CD4-positive, alpha-beta memory T cell (primary cell): ENCODE measurements at regions not wholly inside any gene's neighbourhood (a gene's known extent, or its start where the extent isn't known, plus 50 kb on each side); places are given as distances from the start of the nearest gene placed in this dataset.

ENCODE experiments used
- CTCF ChIA-PET: fragments of 350-600 bp; sonication (Branson Sonifier 250); formaldehyde crosslinking; loops from one replicate; lab custom pipeline; 2021; ENCODE audit warnings: inconsistent platforms; ENCODE audit not compliant: partially characterized antibody; lab: Charles Lee
- POLR2A ChIA-PET: fragments of 350-600 bp; sonication (Branson Sonifier 250); formaldehyde crosslinking; loops from one replicate; lab custom pipeline; 2021; ENCODE audit not compliant: partially characterized antibody; lab: Charles Lee
- DNase-seq, 5 donors: peaks; one replicate each; pipeline versions ENCODE4 v3.0.0 to v3.0.0-alpha.2; 2020 to 2022; ENCODE audit warnings: mixed read lengths in 1 of 5
- H3K27ac ChIP-seq: one replicate; pipeline ENCODE4 v1.7.0; 2013; ENCODE audit warnings: low read depth, low read length
- H3K27me3 ChIP-seq: 2 replicates; pipeline ENCODE4 v1.7.0; 2013; ENCODE audit warnings: mild to moderate bottlenecking, low read length, moderate library complexity; ENCODE audit not compliant: insufficient read depth
- H3K36me3 ChIP-seq: 2 replicates; pipeline ENCODE4 v1.7.0; 2013; ENCODE audit warnings: mild to moderate bottlenecking, low read length, moderate library complexity; ENCODE audit not compliant: insufficient read depth
- H3K4me1 ChIP-seq: 2 replicates; pipeline ENCODE4 v1.7.0; 2013; ENCODE audit warnings: mild to moderate bottlenecking, low read length, moderate library complexity; ENCODE audit not compliant: insufficient read depth
- H3K4me3 ChIP-seq, 2 donors: one replicate each; pipeline ENCODE4 v1.7.0; 2013; ENCODE audit warnings: low read length in 2 of 2, mild to moderate bottlenecking in 1 of 2
- H3K9me3 ChIP-seq, 2 donors: one replicate each; pipeline ENCODE4 v1.7.0; 2013; ENCODE audit warnings: low read length in 2 of 2, control low read depth in 1 of 2; ENCODE audit not compliant: control insufficient read depth in 1 of 2
- H3K27ac Mint-ChIP-seq, 7 donors: one replicate each; pipeline ENCODE4 v1.8.0; 2020 to 2021; ENCODE audit warnings: mixed read lengths in 7 of 7, mild to moderate bottlenecking in 6 of 7, inconsistent platforms in 3 of 7, moderate library complexity in 3 of 7
- H3K27me3 Mint-ChIP-seq, 2 donors: one replicate each; pipeline ENCODE4 v1.8.0; 2020 to 2021; ENCODE audit warnings: mixed read lengths in 2 of 2
- H3K36me3 Mint-ChIP-seq, 2 donors: one replicate each; pipeline ENCODE4 v1.8.0; 2020 to 2021; ENCODE audit warnings: mixed read lengths in 2 of 2, inconsistent platforms in 1 of 2, mild to moderate bottlenecking in 1 of 2
- H3K4me1 Mint-ChIP-seq, 4 donors: one replicate each; pipeline ENCODE4 v1.8.0; 2020 to 2021; ENCODE audit warnings: mixed read lengths in 4 of 4, mild to moderate bottlenecking in 1 of 4
- H3K4me3 Mint-ChIP-seq, 8 donors: one replicate each; pipeline ENCODE4 v1.8.0; 2020 to 2021; ENCODE audit warnings: mixed read lengths in 8 of 8, mild to moderate bottlenecking in 7 of 8, moderate library complexity in 6 of 8, inconsistent platforms in 3 of 8
- H3K9me3 Mint-ChIP-seq, 8 donors: one replicate each; pipeline ENCODE4 v1.8.0; 2020 to 2021; ENCODE audit warnings: mixed read lengths in 8 of 8, mild to moderate bottlenecking in 5 of 8, inconsistent platforms in 3 of 8, moderate library complexity in 1 of 8
- intact Hi-C: fragments of 100-400 bp; cut with micrococcal nuclease; formaldehyde crosslinking; loops from one replicate; pipeline ENCODE4 v1.15.1; 2023

DNA sequence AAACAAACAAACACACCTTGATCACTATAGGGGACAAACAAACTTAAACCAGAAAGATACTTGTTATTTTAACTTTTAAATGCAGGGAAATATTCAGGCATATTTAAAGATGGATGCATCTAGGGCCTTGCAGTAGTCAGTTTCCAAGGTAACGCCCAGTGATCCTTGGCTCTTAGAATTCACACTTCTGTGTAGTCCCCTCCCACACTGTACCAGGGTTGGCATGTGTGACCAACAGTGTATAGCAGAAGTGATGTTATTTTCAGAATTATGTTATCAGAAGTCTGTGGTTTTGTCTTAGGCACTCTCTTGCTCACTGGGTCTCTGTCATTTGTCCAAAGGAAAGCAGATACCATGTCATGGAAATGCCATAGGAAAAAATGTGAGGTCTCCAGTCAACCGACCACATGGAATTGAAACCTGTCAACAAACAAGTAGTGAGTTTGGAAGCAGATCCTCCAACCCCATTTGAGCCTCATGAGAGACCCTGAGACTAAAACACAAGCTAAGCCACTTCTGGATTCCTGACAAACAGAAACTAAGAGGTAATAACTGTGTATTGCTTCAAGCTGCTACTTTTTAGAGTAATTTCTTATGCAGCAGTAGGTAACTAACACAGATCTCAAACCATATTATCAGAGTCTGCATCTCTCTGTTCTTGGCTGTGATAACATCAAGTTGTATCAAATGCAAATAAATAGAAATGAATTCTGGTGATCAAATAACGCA, 670.3 kb downstream of the KCTD8 start:
- Histone ChIP-seq H3K36me3 (no peaks in the 10 kb centered on the region), H3K9me3 (no peaks in the 10 kb centered on the region), H3K4me1 (no peaks in the 10 kb centered on the region), H3K27me3 (no peaks in the 10 kb centered on the region), H3K27ac (no peak overlapping the region), H3K4me3 (no peak overlapping the region)
- ChIA-PET CTCF (no interaction called here), POLR2A (no interaction called here)
- DNase-seq, result no peak
- H3K9me3 Mint-ChIP-seq, result peaks cover 0 to 10% (median 2%) of the 10 kb centered on the region in 8 donors
- H3K27me3 Mint-ChIP-seq, result no peaks in the 10 kb centered on the region
- peak overlapping the region in 1 of 8 donors; percentile 1 for H3K4me3 Mint-ChIP-seq
- no peaks in the 10 kb centered on the region for H3K4me1 Mint-ChIP-seq
- intact Hi-C loops, result no loop called here
- no peak overlapping the region for H3K27ac Mint-ChIP-seq
- H3K36me3 Mint-ChIP-seq, result no peaks in the 10 kb centered on the region

DNA sequence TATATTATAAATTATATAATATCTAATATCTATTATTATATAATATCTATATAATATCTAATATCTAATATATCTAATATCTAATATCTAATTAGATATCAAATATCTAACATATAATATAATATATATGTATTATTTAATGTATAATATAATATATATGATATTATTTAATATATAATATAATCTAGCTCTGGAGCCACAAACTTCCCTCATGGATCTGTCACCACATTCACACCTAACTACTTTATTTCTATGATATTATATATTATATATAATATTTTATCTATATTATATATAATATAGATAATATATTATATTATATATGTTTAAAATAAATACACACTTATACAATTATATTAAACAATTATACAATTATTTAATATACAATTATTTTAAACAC, 667.5 kb downstream of the KCTD8 start:
- H3K27ac ChIP-seq, result no peak overlapping the region
- ChIA-PET CTCF (no interaction called here), POLR2A (no interaction called here)
- H3K27ac Mint-ChIP-seq, result no peak overlapping the region
- H3K36me3 ChIP-seq, result no peaks in the 10 kb centered on the region
- no peaks in the 10 kb centered on the region for H3K27me3 Mint-ChIP-seq
- H3K9me3 Mint-ChIP-seq, result peaks cover 0 to 13% (median 5%) of the 10 kb centered on the region in 8 donors
- H3K4me3 Mint-ChIP-seq, result no peak overlapping the region
- no peaks in the 10 kb centered on the region for H3K27me3 ChIP-seq
- no peaks in the 10 kb centered on the region for H3K4me1 ChIP-seq
- no peak overlapping the region for H3K4me3 ChIP-seq
- no peaks in the 10 kb centered on the region for H3K4me1 Mint-ChIP-seq
- intact Hi-C loops, result no loop called here
- no peak for DNase-seq
- no peaks in the 10 kb centered on the region for H3K36me3 Mint-ChIP-seq
- no peaks in the 10 kb centered on the region for H3K9me3 ChIP-seq

- CTCF ChIA-PET, result no interaction called here
These were observed 666.2 kb downstream of the KCTD8 start for GRCh38 chr4:43782391-43782790.

GRCh38 chr4:43816116-43816515, 632.5 kb downstream of the KCTD8 start:
- ChIA-PET POLR2A (no interaction called here), CTCF (no interaction called here)
- no peaks in the 10 kb centered on the region for H3K4me1 ChIP-seq
- intact Hi-C loops, result no loop called here
- no peaks in the 10 kb centered on the region for H3K4me1 Mint-ChIP-seq
- no peaks in the 10 kb centered on the region for H3K27me3 Mint-ChIP-seq
- H3K27ac Mint-ChIP-seq, result no peak overlapping the region
- H3K9me3 ChIP-seq, result no peaks in the 10 kb centered on the region
- no peak for DNase-seq
- no peak overlapping the region for H3K4me3 ChIP-seq
- no peaks in the 10 kb centered on the region for H3K36me3 Mint-ChIP-seq
- no peak overlapping the region for H3K27ac ChIP-seq
- no peak overlapping the region for H3K4me3 Mint-ChIP-seq
- no peaks in the 10 kb centered on the region for H3K27me3 ChIP-seq
- no peaks in the 10 kb centered on the region for H3K36me3 ChIP-seq
- peaks cover 0 to 24% (median 14%) of the 10 kb centered on the region in 8 donors for H3K9me3 Mint-ChIP-seq

More at GRCh38 chr4:43782391-43782790, 666.2 kb downstream of the KCTD8 start:
- H3K27ac Mint-ChIP-seq, result no peak overlapping the region
- H3K36me3 Mint-ChIP-seq, result no peaks in the 10 kb centered on the region
- no peaks in the 10 kb centered on the region for H3K27me3 Mint-ChIP-seq
- H3K36me3 ChIP-seq, result no peaks in the 10 kb centered on the region
- no peak overlapping the region for H3K4me3 Mint-ChIP-seq
- POLR2A ChIA-PET, result no interaction called here
- H3K4me1 Mint-ChIP-seq, result no peaks in the 10 kb centered on the region
- no peaks in the 10 kb centered on the region for H3K27me3 ChIP-seq
- intact Hi-C loops, result no loop called here
- peaks cover 0 to 19% (median 6%) of the 10 kb centered on the region in 8 donors for H3K9me3 Mint-ChIP-seq
- DNase-seq, result no peak
- no peaks in the 10 kb centered on the region for H3K9me3 ChIP-seq
- H3K27ac ChIP-seq, result no peak overlapping the region
- H3K4me3 ChIP-seq, result no peak overlapping the region
- H3K4me1 ChIP-seq, result no peaks in the 10 kb centered on the region

DNA sequence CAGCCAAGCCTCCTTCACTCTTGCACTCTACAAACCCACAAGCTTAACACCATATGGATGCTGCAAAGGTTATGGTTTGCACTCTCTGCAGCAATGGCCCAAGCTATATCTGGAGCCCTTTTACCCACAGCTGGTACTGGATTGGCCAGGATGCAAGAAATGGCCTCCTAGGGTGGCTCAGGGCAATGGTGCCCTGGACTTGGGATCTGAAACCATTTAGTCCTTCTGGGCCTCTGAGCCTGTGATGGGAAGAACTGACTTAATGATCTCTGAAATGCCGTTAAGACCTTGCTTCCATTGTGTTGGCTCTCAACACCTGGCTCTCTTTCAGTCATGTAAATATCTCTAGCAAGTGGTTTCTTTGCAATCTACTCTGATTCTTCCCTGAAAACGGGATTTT, 626.0 kb downstream of the KCTD8 start:
- H3K4me3 Mint-ChIP-seq, result no peak overlapping the region
- ChIA-PET CTCF (no interaction called here), POLR2A (no interaction called here)
- DNase-seq, result no peak
- H3K4me1 Mint-ChIP-seq, result no peaks in the 10 kb centered on the region
- intact Hi-C loops, result no loop called here
- H3K36me3 Mint-ChIP-seq, result no peaks in the 10 kb centered on the region
- H3K9me3 Mint-ChIP-seq, result peaks cover 0 to 36% (median 24%) of the 10 kb centered on the region in 8 donors
- Histone ChIP-seq H3K4me1 (no peaks in the 10 kb centered on the region), H3K4me3 (no peak overlapping the region), H3K36me3 (no peaks in the 10 kb centered on the region), H3K9me3 (peaks cover 0 to 5% of the 10 kb centered on the region in 2 donors), H3K27ac (no peak overlapping the region), H3K27me3 (no peaks in the 10 kb centered on the region)
- no peak overlapping the region for H3K27ac Mint-ChIP-seq
- H3K27me3 Mint-ChIP-seq, result no peaks in the 10 kb centered on the region

DNA sequence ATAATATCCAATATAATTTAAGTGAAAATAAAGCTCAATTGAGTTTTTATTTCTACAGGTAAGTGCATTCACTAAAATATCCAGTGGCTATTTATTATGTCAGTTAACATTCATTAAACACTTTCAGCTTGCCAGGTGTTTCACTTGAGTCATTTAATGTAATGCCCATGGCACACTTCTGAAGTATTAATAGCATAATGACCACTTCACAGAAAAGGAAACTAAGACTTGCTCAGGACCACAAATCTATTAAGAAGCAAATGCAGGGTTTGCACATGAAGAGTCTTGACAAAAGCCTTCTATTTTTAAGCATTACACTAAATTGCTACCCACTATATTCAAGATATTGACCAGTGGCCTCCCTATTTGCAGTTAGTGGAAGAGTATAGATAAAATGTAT, 612.7 kb downstream of the KCTD8 start:
- H3K27ac Mint-ChIP-seq, result no peak overlapping the region
- Histone ChIP-seq H3K27ac (no peak overlapping the region), H3K27me3 (no peaks in the 10 kb centered on the region), H3K9me3 (peaks cover 0 to 4% of the 10 kb centered on the region in 2 donors), H3K36me3 (no peaks in the 10 kb centered on the region), H3K4me3 (no peak overlapping the region), H3K4me1 (no peaks in the 10 kb centered on the region)
- intact Hi-C loops, result no loop called here
- no peak overlapping the region for H3K4me3 Mint-ChIP-seq
- POLR2A ChIA-PET, result no interaction called here
- H3K36me3 Mint-ChIP-seq, result no peaks in the 10 kb centered on the region
- peaks cover 0 to 15% (median 7%) of the 10 kb centered on the region in 8 donors for H3K9me3 Mint-ChIP-seq
- CTCF ChIA-PET, result no interaction called here
- DNase-seq, result no peak
- H3K27me3 Mint-ChIP-seq, result no peaks in the 10 kb centered on the region
- H3K4me1 Mint-ChIP-seq, result no peaks in the 10 kb centered on the region

DNA sequence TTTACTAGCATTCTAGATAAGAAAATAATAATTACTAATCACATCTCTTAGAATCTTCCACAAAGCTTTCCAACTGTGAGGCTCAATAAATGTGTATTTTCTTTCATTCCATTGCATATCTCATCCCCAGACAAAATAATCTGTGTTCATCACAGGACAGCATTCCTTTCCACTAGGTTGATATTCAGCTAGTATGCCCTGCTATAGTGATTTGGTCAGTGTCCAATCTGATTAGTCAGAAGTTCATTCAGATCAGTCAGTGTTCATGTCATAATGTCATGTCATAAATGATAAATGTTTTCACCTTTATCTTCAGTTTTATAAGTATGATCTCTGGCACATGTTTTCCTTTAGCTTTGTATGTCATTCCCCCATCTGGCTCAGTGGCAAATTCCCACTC, 611.4 kb downstream of the KCTD8 start:
- H3K36me3 Mint-ChIP-seq, result no peaks in the 10 kb centered on the region
- no peak overlapping the region for H3K27ac ChIP-seq
- H3K4me3 Mint-ChIP-seq, result no peak overlapping the region
- ChIA-PET POLR2A (no interaction called here), CTCF (no interaction called here)
- no peak overlapping the region for H3K4me3 ChIP-seq
- no peaks in the 10 kb centered on the region for H3K27me3 ChIP-seq
- no peaks in the 10 kb centered on the region for H3K36me3 ChIP-seq
- intact Hi-C loops, result no loop called here
- H3K27me3 Mint-ChIP-seq, result no peaks in the 10 kb centered on the region
- no peaks in the 10 kb centered on the region for H3K4me1 ChIP-seq
- peaks cover 0 to 4% of the 10 kb centered on the region in 2 donors for H3K9me3 ChIP-seq
- peaks cover 0 to 16% (median 5%) of the 10 kb centered on the region in 8 donors for H3K9me3 Mint-ChIP-seq
- H3K4me1 Mint-ChIP-seq, result no peaks in the 10 kb centered on the region
- no peak overlapping the region for H3K27ac Mint-ChIP-seq
- DNase-seq, result no peak
